ENCODE measurements at regions not wholly inside any gene's neighbourhood (a gene's known extent, or its start where the extent isn't known, plus 50 kb on each side); places are given as distances from the start of the nearest gene placed in this dataset.
A peak's percentile ranks its signal among the peaks of the same experiment; 100 is the strongest.

- TF ChIP-seq CTCF (IDR thresholded peaks at IDR 0.05; ENCODE audit: poor library complexity) (no peak), EZH2 (IDR thresholded peaks at IDR 0.05; ENCODE audit: borderline replicate concordance) (no peak), EZH2phosphoT487 (IDR thresholded peaks at IDR 0.05; ENCODE audit: low read depth, severe bottlenecking, unreplicated experiment) (no peak)
- Histone ChIP-seq H3K27ac (no peak overlapping the region), H3K27me3 (no peaks in the 10 kb centered on the region), H3K9me2 (replicated peaks; ENCODE audit: insufficient read depth) (no peaks in the 10 kb centered on the region), H3K4me2 (no peak overlapping the region), H3K4me3 (no peak overlapping the region), H3K9me3 (ENCODE audit: low read depth) (no peaks in the 10 kb centered on the region), H3K36me3 (replicated peaks; ENCODE audit: insufficient read depth, low read depth) (no peaks in the 10 kb centered on the region), H3K79me2 (no peaks in the 10 kb centered on the region), H3K4me1 (ENCODE audit: insufficient read depth) (peaks cover under 1% of the 10 kb centered on the region), H2AFZ (peak overlapping the region; percentile 21), H4K20me1 (ENCODE audit: insufficient read depth, poor library complexity, severe bottlenecking) (no peaks in the 10 kb centered on the region)
- WGBS (ENCODE audit: low lambda C conversion rate, missing lambda C conversion rate) = 73% methylated on average over 4 of the region's 4 CpGs
- DNase-seq (ENCODE audit: low spot score) = no peak
Observed at GRCh38 chr18:34942276-34942675, 98.9 kb upstream of the MAPRE2 start.

DNA sequence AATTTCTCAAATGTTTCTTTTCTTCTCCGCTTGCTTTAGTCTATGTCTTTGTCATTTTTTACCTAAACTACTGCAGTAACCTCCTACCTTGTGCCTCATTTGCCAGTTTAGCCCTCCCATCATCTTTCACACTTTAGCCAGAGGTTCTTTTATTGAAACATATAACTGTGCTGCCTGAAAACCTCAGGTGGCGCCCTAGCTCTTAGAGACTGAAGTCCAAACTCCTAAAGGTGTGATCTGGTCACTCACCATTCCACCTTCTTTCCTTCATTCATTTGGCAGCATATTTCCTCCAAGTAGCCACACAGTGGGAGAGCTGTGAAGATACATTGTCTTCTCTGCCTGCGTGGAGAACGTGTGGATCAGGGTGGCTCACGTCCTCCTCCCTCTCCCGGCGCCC is 98.2 kb upstream of the MAPRE2 start:
- Histone ChIP-seq H3K4me2 (no peak overlapping the region), H3K9me3 (ENCODE audit: low read depth) (no peaks in the 10 kb centered on the region), H2AFZ (no peak overlapping the region), H3K4me3 (no peak overlapping the region), H3K9me2 (replicated peaks; ENCODE audit: insufficient read depth) (no peaks in the 10 kb centered on the region), H3K27me3 (no peaks in the 10 kb centered on the region), H3K4me1 (ENCODE audit: insufficient read depth) (peaks cover 8% of the 10 kb centered on the region), H3K36me3 (replicated peaks; ENCODE audit: insufficient read depth, low read depth) (no peaks in the 10 kb centered on the region), H4K20me1 (ENCODE audit: insufficient read depth, poor library complexity, severe bottlenecking) (no peaks in the 10 kb centered on the region), H3K79me2 (no peaks in the 10 kb centered on the region), H3K27ac (no peak overlapping the region)
- WGBS (ENCODE audit: low lambda C conversion rate, missing lambda C conversion rate) = 84% methylated on average over 7 of the region's 7 CpGs
- peak; percentile 21 for TF ChIP-seq CTCF (IDR thresholded peaks at IDR 0.05; ENCODE audit: poor library complexity)
- TF ChIP-seq EZH2phosphoT487 (IDR thresholded peaks at IDR 0.05; ENCODE audit: low read depth, severe bottlenecking, unreplicated experiment) = no peak
- DNase-seq (ENCODE audit: low spot score) = peak; percentile 31

DNA sequence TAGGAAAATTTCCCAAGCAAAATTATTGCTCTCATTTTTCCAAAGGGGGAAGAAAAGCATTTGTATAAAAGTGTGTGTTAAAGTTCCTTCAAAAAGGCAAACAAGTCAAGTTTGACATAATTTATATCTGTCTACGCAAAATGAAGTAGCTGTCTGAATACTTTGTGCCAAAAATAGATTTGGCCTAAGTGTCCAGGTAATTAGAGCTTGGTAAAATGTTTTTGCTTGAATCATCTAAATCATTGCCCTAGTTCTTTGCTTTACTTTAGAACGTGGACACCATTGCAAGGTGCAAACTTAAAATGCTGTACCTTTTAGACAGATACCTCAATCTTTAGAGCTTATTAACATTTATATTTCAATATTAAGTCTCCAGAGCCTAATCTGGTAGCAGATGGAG is 97.6 kb upstream of the MAPRE2 start:
- Histone ChIP-seq H3K4me3 (no peak overlapping the region), H3K36me3 (replicated peaks; ENCODE audit: insufficient read depth, low read depth) (no peaks in the 10 kb centered on the region), H3K79me2 (no peaks in the 10 kb centered on the region), H3K4me1 (ENCODE audit: insufficient read depth) (peaks cover 9% of the 10 kb centered on the region), H3K4me2 (no peak overlapping the region), H3K9me3 (ENCODE audit: low read depth) (no peaks in the 10 kb centered on the region), H3K9me2 (replicated peaks; ENCODE audit: insufficient read depth) (no peaks in the 10 kb centered on the region), H2AFZ (no peak overlapping the region), H4K20me1 (ENCODE audit: insufficient read depth, poor library complexity, severe bottlenecking) (no peaks in the 10 kb centered on the region), H3K27me3 (no peaks in the 10 kb centered on the region), H3K27ac (no peak overlapping the region)
- no peak for DNase-seq (ENCODE audit: low spot score)
- TF ChIP-seq EZH2phosphoT487 (IDR thresholded peaks at IDR 0.05; ENCODE audit: low read depth, severe bottlenecking, unreplicated experiment) (no peak), CTCF (IDR thresholded peaks at IDR 0.05; ENCODE audit: poor library complexity) (no peak), EZH2 (IDR thresholded peaks at IDR 0.05; ENCODE audit: borderline replicate concordance) (no peak)
- 91% methylated on average over 2 of the region's 2 CpGs for WGBS (ENCODE audit: low lambda C conversion rate, missing lambda C conversion rate)

DNA sequence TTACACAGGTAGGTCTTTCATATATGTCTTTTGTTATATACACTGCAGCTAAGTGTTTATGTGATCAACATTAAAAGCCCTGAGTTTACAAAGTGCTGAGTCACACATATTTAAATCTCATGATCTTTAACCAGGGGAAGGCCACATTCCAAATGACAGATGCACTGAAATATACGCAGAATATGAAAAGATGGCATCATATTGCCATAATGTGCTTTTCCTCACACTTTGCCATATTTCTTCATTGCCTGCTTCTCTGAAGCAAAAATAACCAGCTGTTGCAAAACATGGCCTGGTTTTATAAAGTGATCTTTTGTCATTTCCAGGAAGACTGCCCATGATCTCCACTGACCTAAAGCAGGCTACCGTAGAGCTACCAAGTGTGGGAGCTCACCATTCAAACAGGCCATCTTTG is 93.5 kb upstream of the MAPRE2 start:
- Histone ChIP-seq H3K4me3 (no peak overlapping the region), H3K27me3 (no peaks in the 10 kb centered on the region), H3K4me2 (no peak overlapping the region), H3K36me3 (replicated peaks; ENCODE audit: insufficient read depth, low read depth) (no peaks in the 10 kb centered on the region), H3K79me2 (no peaks in the 10 kb centered on the region), H3K27ac (peak overlapping the region; percentile 36), H2AFZ (no peak overlapping the region), H3K9me3 (ENCODE audit: low read depth) (no peaks in the 10 kb centered on the region), H4K20me1 (ENCODE audit: insufficient read depth, poor library complexity, severe bottlenecking) (no peaks in the 10 kb centered on the region), H3K9me2 (replicated peaks; ENCODE audit: insufficient read depth) (no peaks in the 10 kb centered on the region), H3K4me1 (ENCODE audit: insufficient read depth) (peaks cover 9% of the 10 kb centered on the region)
- no peak for TF ChIP-seq CTCF (IDR thresholded peaks at IDR 0.05; ENCODE audit: poor library complexity)
- TF ChIP-seq EZH2 (IDR thresholded peaks at IDR 0.05; ENCODE audit: borderline replicate concordance) = no peak
- DNase-seq (ENCODE audit: low spot score) = no peak
- WGBS (ENCODE audit: low lambda C conversion rate, missing lambda C conversion rate) = 67% methylated on average over 2 of the region's 2 CpGs

All from hepatocyte (in vitro differentiated cells).